CD4-positive, CD25-positive, alpha-beta regulatory T cell (primary cell): ENCODE measurements at regions not wholly inside any gene's neighbourhood (a gene's known extent, or its start where the extent isn't known, plus 50 kb on each side); places are given as distances from the start of the nearest gene placed in this dataset.
"Not testable (repeated sequence)": the region's sequence is repeated elsewhere in the genome, so short reads cannot be mapped to it uniquely, and the experiment has no call there.

Source experiments
- ATAC-seq, 2 donors: fragments of 150-1000 bp; cut with Tn5 transposase; one replicate each; pipeline ENCODE4 v1.10.0; 2021; ENCODE audit warnings: low read depth in 2 of 2, moderate number of reproducible peaks in 2 of 2, moderate library complexity in 1 of 2
- DNase-seq, 3 donors: peaks; one replicate each; pipeline versions ENCODE4 v3.0.0 to v3.0.0-alpha.2; 2012 to 2022; ENCODE audit warnings: mixed read lengths in 1 of 3
- H3K27ac ChIP-seq: one replicate; pipeline ENCODE4 v1.7.0; 2013; ENCODE audit warnings: mild to moderate bottlenecking, low read length; ENCODE audit not compliant: insufficient read depth, poor library complexity, severe bottlenecking
- H3K27me3 ChIP-seq: one replicate; pipeline ENCODE4 v1.7.0; 2013; ENCODE audit warnings: low read length; ENCODE audit not compliant: control insufficient read depth, insufficient read depth
- H3K36me3 ChIP-seq: one replicate; pipeline ENCODE4 v1.7.0; 2013; ENCODE audit warnings: mild to moderate bottlenecking, low read length, moderate library complexity; ENCODE audit not compliant: control insufficient read depth, insufficient read depth
- H3K4me1 ChIP-seq: 2 replicates; pipeline ENCODE4 v1.7.0; 2013; ENCODE audit warnings: mild to moderate bottlenecking, low read length; ENCODE audit not compliant: insufficient read depth, control insufficient read depth, poor library complexity, severe bottlenecking
- H3K4me3 ChIP-seq: one replicate; pipeline ENCODE4 v1.7.0; 2013; ENCODE audit warnings: low read depth, mild to moderate bottlenecking, low read length, moderate library complexity
- H3K9me3 ChIP-seq, 2 experiments: 1 replicate in 1 of 2; 2 replicates in 1 of 2; pipeline ENCODE4 v1.7.0; 2013; ENCODE audit warnings: low read length in 2 of 2, mild to moderate bottlenecking in 1 of 2, moderate library complexity in 1 of 2; ENCODE audit not compliant: control insufficient read depth in 2 of 2
- H3K27ac Mint-ChIP-seq, 3 donors: one replicate each; pipeline ENCODE4 v1.8.0; 2020 to 2022; ENCODE audit warnings: mild to moderate bottlenecking in 3 of 3, mixed read lengths in 3 of 3, moderate library complexity in 2 of 3
- H3K27me3 Mint-ChIP-seq: one replicate; pipeline ENCODE4 v1.8.0; 2022; ENCODE audit warnings: mild to moderate bottlenecking, mixed read lengths
- H3K36me3 Mint-ChIP-seq: one replicate; pipeline ENCODE4 v1.8.0; 2020; ENCODE audit warnings: mixed read lengths
- H3K4me1 Mint-ChIP-seq, 4 donors: one replicate each; pipeline ENCODE4 v1.8.0; 2020 to 2022; ENCODE audit warnings: mixed read lengths in 4 of 4, mild to moderate bottlenecking in 1 of 4
- H3K4me3 Mint-ChIP-seq, 4 donors: one replicate each; pipeline ENCODE4 v1.8.0; 2020 to 2022; ENCODE audit warnings: mild to moderate bottlenecking in 4 of 4, mixed read lengths in 4 of 4, moderate library complexity in 3 of 4
- H3K9me3 Mint-ChIP-seq, 7 donors: one replicate each; pipeline ENCODE4 v1.8.0; 2020 to 2022; ENCODE audit warnings: mixed read lengths in 7 of 7, mild to moderate bottlenecking in 3 of 7, moderate library complexity in 2 of 7

DNA sequence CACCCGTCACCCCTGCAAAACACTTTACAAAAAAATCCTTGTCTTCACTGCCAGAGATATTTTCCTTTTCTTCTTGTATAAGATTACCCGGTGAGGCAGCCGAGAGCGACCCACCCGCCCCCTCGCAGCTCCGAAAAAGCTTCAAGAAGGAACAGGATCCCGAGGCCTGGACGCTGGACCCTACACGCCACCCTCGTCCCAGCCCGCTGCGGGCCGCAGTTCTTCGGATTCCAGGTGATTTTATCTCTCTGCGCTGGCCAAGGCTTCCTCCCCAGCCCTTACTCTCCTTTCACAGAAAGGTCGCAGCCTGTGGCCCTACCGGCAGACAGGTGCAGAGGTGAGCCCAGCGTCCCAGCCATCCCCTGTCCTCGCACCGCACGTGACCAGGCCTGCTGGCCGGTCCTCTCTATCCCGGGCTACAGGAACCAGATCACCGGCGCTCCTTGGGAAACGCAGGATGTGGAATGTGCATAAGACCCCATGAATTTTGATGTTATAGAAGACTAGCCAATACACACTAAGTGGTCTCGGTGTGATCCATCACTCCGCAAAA lies 2993.5 kb upstream of the TEKT4 start:
- not testable (repeated sequence) for DNase-seq, H3K27ac Mint-ChIP-seq, H3K4me1 Mint-ChIP-seq, H3K27me3 Mint-ChIP-seq, H3K4me3 Mint-ChIP-seq, H3K4me3 ChIP-seq, H3K27ac ChIP-seq, H3K9me3 ChIP-seq, H3K4me1 ChIP-seq, ATAC-seq, H3K36me3 ChIP-seq, H3K27me3 ChIP-seq, H3K36me3 Mint-ChIP-seq
- peaks cover 0 to 15% (median 2%) of the 10 kb centered on the region in 7 donors for H3K9me3 Mint-ChIP-seq

DNA sequence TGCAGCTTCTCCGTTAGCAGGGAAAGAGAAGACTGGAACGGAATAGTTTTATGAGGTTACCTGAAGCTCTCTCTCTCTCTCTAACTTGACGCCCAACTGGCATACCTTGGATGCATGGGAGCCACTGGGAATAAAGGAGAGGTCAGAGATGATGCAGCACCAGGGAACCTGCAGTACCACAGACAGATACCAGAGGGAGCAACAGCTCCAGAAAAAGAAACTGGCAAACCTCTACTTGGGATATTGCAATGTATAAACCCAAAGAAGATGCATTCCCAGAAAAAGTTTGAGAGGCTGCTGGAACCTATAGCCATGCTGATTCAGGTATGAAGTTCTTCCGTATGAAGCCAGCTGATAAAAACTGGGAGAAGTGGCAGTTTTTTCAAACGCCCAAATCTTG lies 2976.1 kb upstream of the TEKT4 start:
- H3K4me3 ChIP-seq, H3K27ac Mint-ChIP-seq, H3K27ac ChIP-seq, H3K9me3 Mint-ChIP-seq, H3K9me3 ChIP-seq, H3K4me1 ChIP-seq, H3K36me3 ChIP-seq, H3K27me3 Mint-ChIP-seq, H3K4me3 Mint-ChIP-seq, ATAC-seq, H3K27me3 ChIP-seq, H3K4me1 Mint-ChIP-seq, H3K36me3 Mint-ChIP-seq, DNase-seq: not testable (repeated sequence)

DNA sequence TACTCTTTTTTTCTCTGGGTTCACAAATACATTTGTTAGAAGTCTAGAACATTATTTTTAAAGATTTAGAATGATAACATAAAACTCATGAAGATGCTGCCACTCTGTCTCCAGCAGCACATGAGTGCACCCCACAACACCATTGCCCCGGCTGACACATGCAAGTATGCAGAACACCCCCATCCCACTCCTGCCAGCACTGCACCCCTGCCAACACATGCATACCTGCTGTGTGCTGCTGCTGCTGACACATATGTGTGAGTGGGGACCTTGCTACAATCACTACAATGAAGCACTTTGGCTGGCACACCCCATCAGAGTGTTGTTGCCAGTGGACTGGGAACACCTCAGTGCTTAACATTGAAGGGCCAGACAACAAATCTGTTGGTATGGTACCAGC lies 2953.6 kb upstream of the TEKT4 start:
- H3K4me3 Mint-ChIP-seq = not testable (repeated sequence)

More for the DNA sequence above, 2953.6 kb upstream of the TEKT4 start:
- H3K4me1 Mint-ChIP-seq, H3K27me3 Mint-ChIP-seq, H3K9me3 ChIP-seq, H3K36me3 Mint-ChIP-seq, H3K4me1 ChIP-seq, ATAC-seq, DNase-seq, H3K4me3 ChIP-seq, H3K27ac ChIP-seq, H3K27ac Mint-ChIP-seq, H3K27me3 ChIP-seq, H3K36me3 ChIP-seq: not testable (repeated sequence)
- peaks cover 0 to 17% (median 3%) of the 10 kb centered on the region in 7 donors for H3K9me3 Mint-ChIP-seq
